Smooth muscle cell (in vitro differentiated cells): ENCODE measurements at regions not wholly inside any gene's neighbourhood (a gene's known extent, or its start where the extent isn't known, plus 50 kb on each side); places are given as distances from the start of the nearest gene placed in this dataset.

Source experiments
- DNase-seq: peaks from one replicate; lab custom pipeline; 2025; ENCODE audit not compliant: unreplicated experiment; lab: John Stamatoyannopoulos, UW
- H2AFZ ChIP-seq: fragments of 200-600 bp; sonication (generic); 2 replicates; pipeline ENCODE4 v1.6.0; 2016; ENCODE audit warnings: antibody characterized with exemption, low read depth, mild to moderate bottlenecking
- H3F3A ChIP-seq: fragments of 200-600 bp; sonication (generic); 2 replicates; pipeline ENCODE4 v1.6.0; 2017; ENCODE audit warnings: antibody characterized with exemption, low read depth
- H3K27ac ChIP-seq: fragments of 200-600 bp; sonication (generic); 2 replicates; pipeline ENCODE4 v1.5.1; 2016; ENCODE audit warnings: low read depth, mild to moderate bottlenecking
- H3K27me3 ChIP-seq: fragments of 200-600 bp; sonication (generic); 2 replicates; pipeline ENCODE4 v1.6.1; 2016; ENCODE audit warnings: low read depth, mild to moderate bottlenecking
- H3K36me3 ChIP-seq: fragments of 200-600 bp; sonication (generic); 2 replicates; pipeline ENCODE4 v1.5.1; 2016; ENCODE audit warnings: low read depth
- H3K4me1 ChIP-seq: fragments of 200-600 bp; sonication (generic); 2 replicates; pipeline ENCODE4 v1.5.1; 2016; ENCODE audit warnings: low read depth
- H3K4me2 ChIP-seq: fragments of 200-600 bp; sonication (generic); 2 replicates; pipeline ENCODE4 v1.6.0; 2016; ENCODE audit warnings: mild to moderate bottlenecking
- H3K4me3 ChIP-seq: fragments of 200-600 bp; sonication (generic); 2 replicates; pipeline ENCODE4 v1.5.1; 2016; ENCODE audit warnings: mild to moderate bottlenecking
- H3K79me2 ChIP-seq: fragments of 200-600 bp; sonication (generic); 2 replicates; pipeline ENCODE4 v1.6.0; 2016; ENCODE audit warnings: low read depth, mild to moderate bottlenecking
- H3K9ac ChIP-seq: fragments of 200-600 bp; sonication (generic); 2 replicates; pipeline ENCODE4 v1.6.0; 2016; ENCODE audit warnings: low read depth
- H3K9me3 ChIP-seq: fragments of 200-600 bp; sonication (generic); replicated peaks from 2 replicates; pipeline ENCODE4 v1.5.1; 2016; ENCODE audit warnings: low read depth
- H4K20me1 ChIP-seq: fragments of 200-600 bp; sonication (generic); 2 replicates; pipeline ENCODE4 v1.6.0; 2016; ENCODE audit warnings: low read depth
- WGBS: methylation state at CpG from one replicate; pipeline ENCODE4 v1.1.7; 2016; ENCODE audit warnings: low lambda C conversion rate; 5-methylcytosine and 5-hydroxymethylcytosine counted together
- TF ChIP-seq, protein P1 (sequence below): fragments of 200-600 bp; sonication (generic); IDR thresholded peaks from 2 replicates; pipeline ENCODE4 v1.5.1; 2017; ENCODE audit warnings: borderline replicate concordance, mild to moderate bottlenecking, antibody characterized with exemption; ENCODE audit not compliant: insufficient read depth, poor library complexity, severe bottlenecking

DNA sequence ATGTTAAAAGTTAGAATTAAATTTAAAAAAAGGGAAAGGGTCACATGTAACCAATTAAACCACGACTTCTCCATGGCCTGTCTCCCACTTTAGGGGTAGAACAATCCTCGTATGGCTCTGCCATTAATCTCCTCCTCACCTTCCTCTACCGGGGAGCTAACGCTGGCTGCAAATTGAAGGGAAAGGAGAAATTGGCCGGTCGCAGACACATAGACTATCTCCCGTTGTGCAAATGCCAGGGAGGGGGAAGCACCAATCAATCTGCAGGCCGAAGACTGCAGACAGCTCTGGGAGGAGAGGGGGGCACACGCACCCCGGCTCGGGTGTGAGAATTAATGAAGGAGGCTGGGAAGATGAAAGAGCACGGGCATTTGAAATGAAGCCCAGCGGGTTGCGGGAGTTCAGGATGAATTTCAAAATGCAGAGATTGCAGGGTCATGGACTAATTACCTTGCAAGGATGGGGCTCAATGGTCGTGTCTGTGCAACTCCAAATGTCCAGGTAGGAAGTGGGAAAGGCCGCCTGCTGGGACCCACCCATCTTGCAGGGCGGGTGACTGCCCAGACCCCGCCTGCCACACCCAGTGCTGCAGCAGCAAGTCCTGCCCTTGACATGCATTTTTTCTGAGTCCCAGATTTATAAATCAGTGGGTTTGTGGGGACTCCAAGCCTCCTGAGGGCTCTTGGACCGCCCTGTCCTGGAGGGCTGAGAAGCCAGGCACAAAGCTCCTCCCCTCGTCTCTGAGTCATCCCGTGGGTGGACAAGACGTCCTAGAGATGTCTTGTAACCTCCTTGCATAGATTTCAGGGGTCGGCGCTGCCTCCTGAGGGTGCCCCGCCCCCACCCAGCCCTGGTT, 534.2 kb downstream of the TBC1D22A start:
- Histone ChIP-seq H3F3A (no peaks in the 10 kb centered on the region), H3K4me1 (no peaks in the 10 kb centered on the region), H3K9ac (no peak overlapping the region), H3K4me2 (no peak overlapping the region), H3K4me3 (no peak overlapping the region), H3K27me3 (no peaks in the 10 kb centered on the region), H3K9me3 (no peaks in the 10 kb centered on the region), H4K20me1 (no peaks in the 10 kb centered on the region), H3K36me3 (no peaks in the 10 kb centered on the region), H2AFZ (no peak overlapping the region), H3K27ac (no peak overlapping the region), H3K79me2 (no peaks in the 10 kb centered on the region)
- no peak for DNase-seq
- TF ChIP-seq, protein P1, sequence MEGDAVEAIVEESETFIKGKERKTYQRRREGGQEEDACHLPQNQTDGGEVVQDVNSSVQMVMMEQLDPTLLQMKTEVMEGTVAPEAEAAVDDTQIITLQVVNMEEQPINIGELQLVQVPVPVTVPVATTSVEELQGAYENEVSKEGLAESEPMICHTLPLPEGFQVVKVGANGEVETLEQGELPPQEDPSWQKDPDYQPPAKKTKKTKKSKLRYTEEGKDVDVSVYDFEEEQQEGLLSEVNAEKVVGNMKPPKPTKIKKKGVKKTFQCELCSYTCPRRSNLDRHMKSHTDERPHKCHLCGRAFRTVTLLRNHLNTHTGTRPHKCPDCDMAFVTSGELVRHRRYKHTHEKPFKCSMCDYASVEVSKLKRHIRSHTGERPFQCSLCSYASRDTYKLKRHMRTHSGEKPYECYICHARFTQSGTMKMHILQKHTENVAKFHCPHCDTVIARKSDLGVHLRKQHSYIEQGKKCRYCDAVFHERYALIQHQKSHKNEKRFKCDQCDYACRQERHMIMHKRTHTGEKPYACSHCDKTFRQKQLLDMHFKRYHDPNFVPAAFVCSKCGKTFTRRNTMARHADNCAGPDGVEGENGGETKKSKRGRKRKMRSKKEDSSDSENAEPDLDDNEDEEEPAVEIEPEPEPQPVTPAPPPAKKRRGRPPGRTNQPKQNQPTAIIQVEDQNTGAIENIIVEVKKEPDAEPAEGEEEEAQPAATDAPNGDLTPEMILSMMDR = no peak
- WGBS = 79% methylated on average over 25 of the region's 25 CpGs

DNA sequence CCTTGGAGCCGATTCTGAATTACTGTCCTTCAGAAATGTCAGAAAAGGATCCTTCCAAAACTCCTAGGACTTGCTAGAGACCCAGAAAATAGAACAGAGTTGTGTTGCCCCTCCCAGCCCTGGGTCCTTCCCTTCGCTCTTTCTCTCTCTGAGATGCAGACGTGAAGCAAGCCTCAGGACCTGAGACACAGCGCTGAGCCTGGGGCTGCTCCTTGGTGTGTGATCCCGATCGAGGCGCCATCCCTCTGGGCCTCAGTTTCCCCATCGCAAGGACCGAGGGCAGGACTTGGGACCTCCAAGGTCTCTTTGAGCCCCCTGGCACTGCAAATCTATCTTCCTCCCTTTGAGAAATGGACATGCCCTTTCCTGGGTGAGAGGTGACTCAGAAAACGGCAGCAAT, 533.5 kb downstream of the TBC1D22A start:
- H3F3A ChIP-seq = no peaks in the 10 kb centered on the region
- TF ChIP-seq, protein P1 = no peak
- H3K27ac ChIP-seq = no peak overlapping the region
- no peaks in the 10 kb centered on the region for H4K20me1 ChIP-seq
- H3K79me2 ChIP-seq = no peaks in the 10 kb centered on the region
- H3K27me3 ChIP-seq = no peaks in the 10 kb centered on the region
- WGBS = 86% methylated on average over 10 of the region's 10 CpGs
- H3K9me3 ChIP-seq = no peaks in the 10 kb centered on the region
- H2AFZ ChIP-seq = no peak overlapping the region
- DNase-seq = no peak
- H3K9ac ChIP-seq = no peak overlapping the region
- H3K36me3 ChIP-seq = no peaks in the 10 kb centered on the region
- no peak overlapping the region for H3K4me2 ChIP-seq
- no peak overlapping the region for H3K4me3 ChIP-seq
- no peaks in the 10 kb centered on the region for H3K4me1 ChIP-seq

- Histone ChIP-seq H3F3A (no peaks in the 10 kb centered on the region), H4K20me1 (no peaks in the 10 kb centered on the region), H3K4me2 (no peak overlapping the region), H3K27ac (no peak overlapping the region), H3K9ac (no peak overlapping the region), H3K27me3 (no peaks in the 10 kb centered on the region), H2AFZ (no peak overlapping the region), H3K36me3 (no peaks in the 10 kb centered on the region), H3K4me3 (no peak overlapping the region), H3K79me2 (no peaks in the 10 kb centered on the region), H3K9me3 (no peaks in the 10 kb centered on the region), H3K4me1 (no peaks in the 10 kb centered on the region)
- DNase-seq = no peak
- TF ChIP-seq, protein P1 = no peak
- 77% methylated on average over 21 of the region's 21 CpGs for WGBS
Observed at GRCh38 chr22:47295226-47295901, 532.9 kb downstream of the TBC1D22A start.
